Fibroblast of villous mesenchyme (primary cell): ENCODE measurements at regions not wholly inside any gene's neighbourhood (a gene's known extent, or its start where the extent isn't known, plus 50 kb on each side); places are given as distances from the start of the nearest gene placed in this dataset.

Experiments used
- DNase-seq: peaks from one replicate; pipeline ENCODE4 v3.0.0-alpha.2; 2010; ENCODE audit warnings: low read depth
- H3K4me3 ChIP-seq: 2 replicates; pipeline ENCODE4 v1.5.1; 2011; ENCODE audit warnings: low read depth, mild to moderate bottlenecking, low read length
- CTCF ChIP-seq: IDR thresholded peaks from 2 replicates; pipeline ENCODE4 v1.5.1; 2012; ENCODE audit warnings: low read depth, mild to moderate bottlenecking, low read length; ENCODE audit not compliant: insufficient read depth

- TF ChIP-seq CTCF, result no peak
- H3K4me3 ChIP-seq, result no peak overlapping the region
- peak; percentile 34 for DNase-seq
Measured at GRCh38 chr20:57066126-57066900, 200.1 kb downstream of the BMP7 start.

- DNase-seq, result no peak
- no peak overlapping the region for H3K4me3 ChIP-seq
- no peak for TF ChIP-seq CTCF
Measured at GRCh38 chr20:57069442-57069841, 197.0 kb downstream of the BMP7 start.

GRCh38 chr20:57070296-57070695 lies 196.1 kb downstream of the BMP7 start:
- no peak for DNase-seq
- no peak for TF ChIP-seq CTCF
- H3K4me3 ChIP-seq, result no peak overlapping the region

GRCh38 chr20:57071283-57071731 lies 195.1 kb downstream of the BMP7 start:
- TF ChIP-seq CTCF, result no peak
- no peak overlapping the region for H3K4me3 ChIP-seq
- DNase-seq, result no peak

GRCh38 chr20:57071954-57072583 lies 194.4 kb downstream of the BMP7 start:
- no peak for TF ChIP-seq CTCF
- DNase-seq, result no peak

GRCh38 chr20:57073402-57073801 lies 193.0 kb downstream of the BMP7 start:
- no peak for TF ChIP-seq CTCF
- H3K4me3 ChIP-seq, result no peak overlapping the region
- no peak for DNase-seq

More at GRCh38 chr20:57071954-57072583, 194.4 kb downstream of the BMP7 start:
- no peak overlapping the region for H3K4me3 ChIP-seq
